IMR-90 (cell line): ENCODE measurements at regions not wholly inside any gene's neighbourhood (a gene's known extent, or its start where the extent isn't known, plus 50 kb on each side); places are given as distances from the start of the nearest gene placed in this dataset.

ENCODE experiments used
- ATAC-seq: fragments of 200-7000 bp; cut with Tn5 transposase; 2 replicates; pipeline ENCODE4 v1.9.1; 2020; ENCODE audit warnings: low read depth, mild to moderate bottlenecking, moderate library complexity
- BruUV-seq: library from RNA; stranded (reverse); fragments of 400-500 nt; replicated peaks from 2 replicates; lab custom pipeline; 2021; lab: Mats Ljungman, UMichigan
- CTCF ChIA-PET: fragments of 300-600 bp; formaldehyde crosslinking; extraction: SDS; loops from one replicate; lab custom pipeline; 2021; ENCODE audit warnings: antibody characterized with exemption; lab: Yijun Ruan, JAX
- POLR2A ChIA-PET: fragments of 300-600 bp; sonication (Branson Sonifier 250); formaldehyde crosslinking; loops from one replicate; lab custom pipeline; 2022; ENCODE audit warnings: antibody characterized with exemption; ENCODE audit not compliant: unreplicated experiment; lab: Charles Lee
- DNase-seq: peaks from one replicate; pipeline ENCODE4 v3.0.0; 2013
- H2AFZ ChIP-seq: replicated peaks from 2 replicates; pipeline ENCODE3; 2013; ENCODE audit warnings: low read length, mild to moderate bottlenecking; ENCODE audit not compliant: poor library complexity
- H2AK5ac ChIP-seq: 2 replicates; pipeline ENCODE4 v1.6.1; 2013; ENCODE audit warnings: low read depth, low read length, inconsistent platforms
- H2AK9ac ChIP-seq: replicated peaks from 2 replicates; pipeline ENCODE3; 2013; ENCODE audit warnings: mild to moderate bottlenecking, low read depth, low read length, moderate library complexity; ENCODE audit not compliant: poor library complexity
- H2BK120ac ChIP-seq: 2 replicates; pipeline ENCODE4 v1.6.1; 2013; ENCODE audit warnings: low read depth, low read length, inconsistent platforms
- H2BK15ac ChIP-seq: 3 replicates; pipeline ENCODE4 v1.6.1; 2013; ENCODE audit warnings: low read depth, low read length, inconsistent platforms
- H2BK20ac ChIP-seq: 2 replicates; pipeline ENCODE4 v1.6.1; 2013; ENCODE audit warnings: low read depth, mild to moderate bottlenecking, inconsistent platforms, low read length, moderate library complexity
- H2BK5ac ChIP-seq: 2 replicates; pipeline ENCODE4 v1.6.1; 2013; ENCODE audit warnings: mild to moderate bottlenecking, low read depth, low read length, inconsistent platforms; ENCODE audit not compliant: poor library complexity, severe bottlenecking
- H3K14ac ChIP-seq: replicated peaks from 2 replicates; pipeline ENCODE4 v1.6.1; 2013; ENCODE audit warnings: low read depth, low read length, inconsistent platforms
- H3K18ac ChIP-seq: 2 replicates; pipeline ENCODE4 v1.6.1; 2013; ENCODE audit warnings: low read depth, low read length, control low read depth
- H3K23ac ChIP-seq: 2 replicates; pipeline ENCODE4 v1.6.1; 2013; ENCODE audit warnings: low read depth, low read length, inconsistent platforms
- H3K27ac ChIP-seq: 2 replicates; pipeline ENCODE4 v1.5.1; 2013; ENCODE audit warnings: mild to moderate bottlenecking, control low read depth, low read length; ENCODE audit not compliant: insufficient read depth
- H3K27me3 ChIP-seq: 2 replicates; pipeline ENCODE4 v1.6.1; 2013; ENCODE audit warnings: low read length; ENCODE audit not compliant: control insufficient read depth, insufficient read depth
- H3K36me3 ChIP-seq: 2 replicates; pipeline ENCODE4 v1.6.1; 2013; ENCODE audit warnings: low read length, mixed read lengths; ENCODE audit not compliant: control insufficient read depth, insufficient read depth
- H3K4ac ChIP-seq: 2 replicates; pipeline ENCODE4 v1.6.1; 2013; ENCODE audit warnings: low read depth, low read length, inconsistent platforms
- H3K4me1 ChIP-seq: 2 replicates; pipeline ENCODE4 v1.6.1; 2013; ENCODE audit warnings: low read length, mixed read lengths; ENCODE audit not compliant: control insufficient read depth, insufficient read depth
- H3K4me2 ChIP-seq: 2 replicates; pipeline ENCODE4 v1.6.1; 2013; ENCODE audit warnings: low read depth, mild to moderate bottlenecking, control low read depth, low read length, moderate library complexity
- H3K4me3 ChIP-seq: 2 replicates; pipeline ENCODE4 v1.5.1; 2013; ENCODE audit warnings: low read depth, mild to moderate bottlenecking, control low read depth, low read length, moderate library complexity; ENCODE audit not compliant: insufficient read depth
- H3K56ac ChIP-seq: 2 replicates; pipeline ENCODE4 v1.6.1; 2013; ENCODE audit warnings: low read length, inconsistent platforms; ENCODE audit not compliant: insufficient read depth; ENCODE audit errors: extremely low read depth
- H3K79me1 ChIP-seq, 2 experiments: 2 replicates each; pipeline ENCODE4 v1.6.1; 2013; ENCODE audit warnings: low read length in 2 of 2, inconsistent platforms in 1 of 2, low read depth in 1 of 2
- H3K9ac ChIP-seq: 2 replicates; pipeline ENCODE4 v1.6.1; 2013; ENCODE audit warnings: low read depth, low read length, control low read depth
- H3K9me1 ChIP-seq: 2 replicates; pipeline ENCODE4 v1.6.1; 2013; ENCODE audit warnings: low read length, inconsistent platforms; ENCODE audit not compliant: insufficient read depth
- H3K9me3 ChIP-seq: 2 replicates; pipeline ENCODE4 v1.6.1; 2013; ENCODE audit warnings: low read length; ENCODE audit not compliant: control insufficient read depth, insufficient read depth
- H4K20me1 ChIP-seq: 2 replicates; pipeline ENCODE4 v1.6.1; 2013; ENCODE audit warnings: low read length, inconsistent platforms; ENCODE audit not compliant: insufficient read depth
- H4K5ac ChIP-seq: 2 replicates; pipeline ENCODE4 v1.6.1; 2013; ENCODE audit warnings: mild to moderate bottlenecking, low read depth, low read length, control low read depth
- H4K8ac ChIP-seq, 2 experiments: 2 replicates each; pipeline ENCODE4 v1.6.1; 2013; ENCODE audit warnings: low read depth in 2 of 2, low read length in 2 of 2, control low read depth in 1 of 2, inconsistent platforms in 1 of 2
- H4K91ac ChIP-seq: 2 replicates; pipeline ENCODE4 v1.6.1; 2013; ENCODE audit warnings: low read depth, low read length, inconsistent platforms; ENCODE audit not compliant: insufficient read depth
- BHLHE40 ChIP-seq: fragments of 150-350 bp; IDR thresholded peaks from 2 replicates; pipeline ENCODE4 v1.6.1; 2016; ENCODE audit warnings: mild to moderate bottlenecking, low read depth, low read length
- CEBPB ChIP-seq: IDR thresholded peaks from 2 replicates; pipeline ENCODE4 v1.6.1; 2012; ENCODE audit warnings: low read depth, low read length, improper control_type of control experiment
- CHD1 ChIP-seq: IDR thresholded peaks from 2 replicates; pipeline ENCODE4 v1.6.1; 2012; ENCODE audit warnings: low read depth, low read length, improper control_type of control experiment
- CTCF ChIP-seq: conservative IDR thresholded peaks from 2 replicates; pipeline ENCODE4 v1.5.1; 2012; ENCODE audit warnings: mild to moderate bottlenecking, low read depth, low read length, improper control_type of control experiment
- FOS ChIP-seq: fragments of 150-350 bp; IDR thresholded peaks from 2 replicates; pipeline ENCODE4 v1.6.1; 2016; ENCODE audit warnings: low read depth, low read length
- MAFK ChIP-seq: IDR thresholded peaks from 2 replicates; pipeline ENCODE4 v1.6.1; 2012; ENCODE audit warnings: low read depth, low read length, improper control_type of control experiment
- MXI1 ChIP-seq: IDR thresholded peaks from 2 replicates; pipeline ENCODE4 v1.6.1; 2012; ENCODE audit warnings: low read depth, mild to moderate bottlenecking, low read length, moderate library complexity, borderline replicate concordance
- POLR2A ChIP-seq: IDR thresholded peaks from 2 replicates; pipeline ENCODE4 v1.6.1; 2012; ENCODE audit warnings: mild to moderate bottlenecking, low read depth, low read length
- RAD21 ChIP-seq: IDR thresholded peaks from 2 replicates; pipeline ENCODE4 v1.6.1; 2012; ENCODE audit warnings: low read length, improper control_type of control experiment
- RCOR1 ChIP-seq: IDR thresholded peaks from 2 replicates; pipeline ENCODE4 v1.6.1; 2012; ENCODE audit warnings: mild to moderate bottlenecking, low read length, improper control_type of control experiment; ENCODE audit not compliant: insufficient replicate concordance
- RFX5 ChIP-seq: IDR thresholded peaks from 2 replicates; pipeline ENCODE4 v1.8.0; 2012; ENCODE audit warnings: low read depth, mild to moderate bottlenecking, low read length, moderate library complexity
- WGBS, 2 experiments: methylation state at CpG; one replicate each; pipeline versions ENCODE4 v1.1.5 to v1.1.7; 2013; ENCODE audit warnings: missing lambda C conversion rate in 2 of 2; ENCODE audit not compliant: insufficient read length in 1 of 2; ENCODE audit errors: extremely low coverage in 2 of 2; 5-methylcytosine and 5-hydroxymethylcytosine counted together
- dilution Hi-C: fragments of 300-500 bp; cut with HindIII; formaldehyde crosslinking; loops from one replicate; pipeline ENCODE4 v1.14.3; 2018; ENCODE audit warnings: low sequenced_read_pairs; ENCODE audit not compliant: unreplicated experiment
- in situ Hi-C: fragments of 300-500 bp; cut with MboI; formaldehyde crosslinking; loops from 3 replicates; pipeline ENCODE4 v1.14.3; 2019; ENCODE audit warnings: low sequenced_read_pairs, inconsistent platforms, mixed read lengths
- intact Hi-C: fragments of 100-400 bp; cut with micrococcal nuclease; formaldehyde crosslinking; loops from 2 replicates; pipeline ENCODE4 v1.10.0; 2022

GRCh38 chr16:17983114-17983513 is 353.4 kb downstream of the NPIPA8 start:
- Histone ChIP-seq H4K91ac (no peak overlapping the region), H3K4ac (no peak overlapping the region), H2AFZ (no peak overlapping the region), H3K56ac (no peak overlapping the region), H3K18ac (no peak overlapping the region), H3K9me3 (peaks cover 8% of the 10 kb centered on the region; the same call in 1 of the 2 replicates), H2BK20ac (no peak overlapping the region), H3K23ac (no peak overlapping the region), H3K4me1 (no peaks in the 10 kb centered on the region), H4K5ac (no peak overlapping the region), H3K27me3 (no peaks in the 10 kb centered on the region), H3K9ac (no peak overlapping the region), H3K4me2 (no peak overlapping the region), H3K27ac (no peak overlapping the region), H4K20me1 (no peaks in the 10 kb centered on the region), H2AK9ac (no peak overlapping the region), H4K8ac (no peak overlapping the region), H3K14ac (no peak overlapping the region), H3K4me3 (no peak overlapping the region), H2BK15ac (no peak overlapping the region), H2BK120ac (no peak overlapping the region), H2BK5ac (no peak overlapping the region), H3K9me1 (no peaks in the 10 kb centered on the region), H2AK5ac (no peak overlapping the region), H3K36me3 (no peaks in the 10 kb centered on the region), H3K79me1 (no peaks in the 10 kb centered on the region)
- CTCF ChIA-PET = no interaction called here
- intact Hi-C loops (no loop called here), dilution Hi-C loops (no loop called here), in situ Hi-C loops (no loop called here)
- POLR2A ChIA-PET = no interaction called here
- ATAC-seq (no peak), DNase-seq (no peak)
- WGBS, 2 experiments = 20% methylated on average over 1 of the region's 2 CpGs; no CpG with 5 or more reads in 1 of the 2 experiments
- no TSS peak for BruUV-seq
- TF ChIP-seq MAFK (no peak), CTCF (no peak), RAD21 (no peak), RFX5 (no peak), RCOR1 (no peak), BHLHE40 (no peak), CEBPB (no peak), POLR2A (no peak), FOS (no peak), CHD1 (no peak), MXI1 (no peak)
